ENCODE measurements at regions not wholly inside any gene's neighbourhood (a gene's known extent, or its start where the extent isn't known, plus 50 kb on each side); places are given as distances from the start of the nearest gene placed in this dataset.

DNA sequence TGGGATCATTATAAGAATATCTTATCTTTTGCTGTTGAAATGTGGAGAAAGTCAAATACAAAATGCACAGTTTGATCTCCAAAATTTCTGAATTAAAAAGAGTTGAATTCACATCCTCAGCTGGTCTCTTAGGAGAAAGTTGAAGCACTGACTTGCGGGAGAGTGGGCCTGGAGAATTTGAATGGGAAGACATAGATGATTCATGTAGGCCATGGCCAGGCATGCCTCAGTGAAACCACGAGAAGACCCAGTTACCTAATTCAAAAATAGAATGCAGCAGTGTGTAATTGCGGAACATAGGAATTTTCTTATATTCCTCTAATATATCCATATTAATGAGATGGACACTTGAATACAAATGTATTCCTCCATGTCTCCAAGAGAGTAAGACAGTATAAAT, 53.0 kb upstream of the DTNBP1 start:
- TF ChIP-seq, protein P1, sequence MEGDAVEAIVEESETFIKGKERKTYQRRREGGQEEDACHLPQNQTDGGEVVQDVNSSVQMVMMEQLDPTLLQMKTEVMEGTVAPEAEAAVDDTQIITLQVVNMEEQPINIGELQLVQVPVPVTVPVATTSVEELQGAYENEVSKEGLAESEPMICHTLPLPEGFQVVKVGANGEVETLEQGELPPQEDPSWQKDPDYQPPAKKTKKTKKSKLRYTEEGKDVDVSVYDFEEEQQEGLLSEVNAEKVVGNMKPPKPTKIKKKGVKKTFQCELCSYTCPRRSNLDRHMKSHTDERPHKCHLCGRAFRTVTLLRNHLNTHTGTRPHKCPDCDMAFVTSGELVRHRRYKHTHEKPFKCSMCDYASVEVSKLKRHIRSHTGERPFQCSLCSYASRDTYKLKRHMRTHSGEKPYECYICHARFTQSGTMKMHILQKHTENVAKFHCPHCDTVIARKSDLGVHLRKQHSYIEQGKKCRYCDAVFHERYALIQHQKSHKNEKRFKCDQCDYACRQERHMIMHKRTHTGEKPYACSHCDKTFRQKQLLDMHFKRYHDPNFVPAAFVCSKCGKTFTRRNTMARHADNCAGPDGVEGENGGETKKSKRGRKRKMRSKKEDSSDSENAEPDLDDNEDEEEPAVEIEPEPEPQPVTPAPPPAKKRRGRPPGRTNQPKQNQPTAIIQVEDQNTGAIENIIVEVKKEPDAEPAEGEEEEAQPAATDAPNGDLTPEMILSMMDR (conservative IDR thresholded peaks at IDR 0.05) = no peak
- no peak for TF ChIP-seq ZFX (IDR thresholded peaks at IDR 0.05)
